Amygdala (tissue), 56 donors: ENCODE measurements at regions not wholly inside any gene's neighbourhood (a gene's known extent, or its start where the extent isn't known, plus 50 kb on each side); places are given as distances from the start of the nearest gene placed in this dataset.
A peak's percentile ranks its signal among the peaks of the same experiment; 100 is the strongest.
"Not testable (repeated sequence)": the region's sequence is repeated elsewhere in the genome, so short reads cannot be mapped to it uniquely, and the experiment has no call there.

Experiments
- DNase-seq, 56 donors: peaks; one replicate each; lab custom pipeline; 2025; lab: John Stamatoyannopoulos, UW

DNA sequence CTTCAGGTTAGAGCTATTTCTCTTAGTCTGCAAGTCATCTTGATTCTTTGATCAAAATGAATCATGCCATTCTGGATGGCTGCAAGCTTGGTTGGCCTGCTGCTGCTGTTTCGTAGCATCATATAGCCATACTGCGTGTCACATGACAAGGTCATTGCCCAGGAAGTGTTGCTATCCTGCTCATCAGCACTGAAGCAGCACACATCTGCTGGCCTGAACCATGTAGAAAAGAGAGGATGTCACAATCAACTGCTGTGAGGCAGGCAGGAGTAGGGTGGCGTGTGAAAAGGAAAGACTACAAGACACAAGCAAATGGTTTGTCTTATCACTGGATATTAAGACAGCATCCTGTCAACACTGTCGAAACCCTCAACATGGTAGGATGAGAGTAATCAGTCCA is 376.7 kb upstream of the RORB start:
- DNase-seq, result no peak

DNA sequence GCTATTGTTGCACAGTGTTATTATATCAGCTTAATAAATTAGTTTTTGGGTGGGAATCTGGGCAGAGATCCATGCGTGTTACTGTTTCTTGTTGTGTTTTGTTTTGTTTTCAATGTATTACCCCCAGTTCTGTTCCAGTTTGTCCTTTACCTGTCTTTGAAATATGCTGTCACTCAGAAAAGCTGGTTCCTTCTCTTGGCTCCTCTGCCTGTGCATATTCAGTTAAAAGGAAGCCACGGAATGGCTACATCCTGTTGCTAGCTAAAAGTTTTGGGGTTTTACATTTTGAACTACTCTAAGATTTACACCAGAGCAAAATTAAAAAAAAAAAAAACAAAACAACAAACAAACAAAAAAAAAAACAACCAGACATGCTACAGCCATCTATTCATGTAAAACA is 374.9 kb upstream of the RORB start:
- DNase-seq, result no peak

DNA sequence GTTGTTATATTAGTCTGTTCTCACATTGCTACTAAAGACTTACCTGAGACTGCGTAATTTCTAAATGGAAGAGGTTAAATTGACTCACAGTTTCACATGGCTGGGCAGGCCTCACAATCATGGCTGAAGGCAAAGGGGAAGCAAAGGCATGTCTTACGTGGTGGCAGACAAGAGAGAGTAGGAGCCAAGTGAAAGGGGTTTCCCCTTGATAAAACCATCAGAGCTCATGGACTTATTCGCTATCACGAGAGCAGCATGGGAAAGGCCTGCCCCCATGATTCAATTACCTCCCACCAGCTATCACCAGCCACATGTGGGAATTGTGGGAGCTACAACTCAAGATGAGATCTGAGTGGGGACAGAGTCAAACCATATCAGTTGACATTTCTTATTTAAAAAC is 374.5 kb upstream of the RORB start:
- DNase-seq, result no peak

DNA sequence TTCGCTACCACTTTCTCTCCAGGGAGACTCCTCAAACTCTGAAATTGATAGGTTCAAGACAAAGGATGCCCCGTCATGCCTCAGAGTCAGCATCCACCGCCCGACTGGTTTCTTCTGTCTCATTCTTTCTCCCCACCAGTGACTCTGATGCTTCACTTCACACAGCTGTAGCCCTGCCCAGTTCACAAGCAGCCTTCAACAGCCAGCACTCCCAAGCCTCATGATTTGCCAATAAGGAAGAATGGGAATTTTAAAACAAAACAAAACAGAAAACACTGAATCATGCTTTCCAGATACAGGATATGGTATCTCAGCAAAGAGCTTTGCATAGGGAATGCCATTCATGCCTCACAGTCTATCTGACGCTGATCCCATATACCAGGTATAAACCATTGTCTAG is 371.2 kb upstream of the RORB start:
- DNase-seq, result peak in 1 of 56 donors; percentile 0

DNA sequence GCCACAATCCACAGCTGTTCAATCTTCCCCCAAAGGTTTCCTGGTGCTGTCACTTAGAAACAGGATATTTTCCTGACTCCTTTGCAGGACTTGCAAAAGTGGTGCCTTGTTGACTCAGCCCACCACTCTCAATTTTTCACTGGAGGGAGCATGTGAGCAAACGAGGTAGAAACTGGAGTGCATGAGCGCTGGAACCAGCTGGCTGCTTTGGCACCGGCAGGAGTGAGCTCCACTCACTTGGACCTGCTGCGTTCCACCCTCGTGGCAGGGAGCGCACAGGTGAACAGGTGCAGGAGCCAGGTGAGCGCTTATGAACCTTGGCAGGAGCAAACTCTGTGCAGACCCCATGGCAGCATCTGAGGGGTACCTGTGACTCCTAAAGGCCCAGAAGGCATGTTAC is 364.1 kb upstream of the RORB start:
- no peak for DNase-seq

DNA sequence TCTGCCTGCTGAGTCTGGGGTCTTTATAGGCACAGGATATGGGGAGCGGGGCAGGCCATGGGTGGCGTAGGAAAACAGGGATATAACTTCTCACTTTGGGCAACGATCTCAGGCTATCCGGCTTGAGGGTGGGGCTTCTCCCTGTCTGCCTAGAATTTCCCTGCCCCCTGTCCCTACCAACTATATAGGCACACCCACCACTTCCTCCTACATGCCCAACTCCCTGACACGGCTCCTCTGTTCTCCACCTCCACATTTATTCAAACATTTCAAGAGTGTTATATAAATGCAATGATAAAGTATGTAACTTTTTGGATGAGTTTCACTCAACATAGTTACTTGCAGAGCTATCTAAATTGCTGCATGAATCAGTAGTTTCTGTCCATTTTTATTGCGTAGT is 363.2 kb upstream of the RORB start:
- DNase-seq, result no peak

DNA sequence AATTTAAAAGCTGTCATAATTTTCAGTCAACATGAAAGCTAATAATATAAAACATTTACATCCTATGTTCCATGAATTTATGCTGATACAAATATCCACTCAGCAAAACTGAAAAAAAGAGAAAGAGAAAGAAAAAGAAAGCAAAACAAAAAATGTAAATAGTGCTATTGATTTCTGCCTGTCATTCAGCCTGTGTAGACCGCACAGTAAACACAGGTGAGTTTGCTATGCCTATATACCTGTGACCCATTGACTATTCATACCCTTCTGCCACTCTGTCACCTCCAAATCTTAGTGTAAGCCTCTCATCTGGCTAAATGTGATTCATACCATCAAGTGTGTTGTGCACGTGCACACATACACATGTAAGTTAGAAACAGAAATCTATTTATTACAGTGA is 359.0 kb upstream of the RORB start:
- DNase-seq, result no peak

DNA sequence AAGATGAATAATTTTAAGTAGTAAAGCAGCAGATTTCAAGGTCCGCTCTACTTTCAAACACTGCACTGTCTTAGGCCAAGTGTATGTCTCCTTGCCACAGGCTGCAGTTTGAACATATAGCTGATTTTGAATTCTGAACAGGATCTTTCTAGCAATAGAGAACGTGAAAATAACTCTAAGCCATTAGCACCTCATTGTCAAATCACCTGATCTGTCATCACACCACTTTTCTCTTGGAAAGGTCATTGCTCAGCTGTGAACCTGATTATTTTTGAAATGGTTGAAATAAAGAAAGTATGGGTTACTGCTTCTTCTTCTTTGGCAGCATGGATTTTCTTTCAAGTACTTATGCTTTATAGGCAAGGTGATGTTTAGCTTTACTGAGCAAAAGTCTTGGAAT is 357.0 kb upstream of the RORB start:
- no peak for DNase-seq

DNA sequence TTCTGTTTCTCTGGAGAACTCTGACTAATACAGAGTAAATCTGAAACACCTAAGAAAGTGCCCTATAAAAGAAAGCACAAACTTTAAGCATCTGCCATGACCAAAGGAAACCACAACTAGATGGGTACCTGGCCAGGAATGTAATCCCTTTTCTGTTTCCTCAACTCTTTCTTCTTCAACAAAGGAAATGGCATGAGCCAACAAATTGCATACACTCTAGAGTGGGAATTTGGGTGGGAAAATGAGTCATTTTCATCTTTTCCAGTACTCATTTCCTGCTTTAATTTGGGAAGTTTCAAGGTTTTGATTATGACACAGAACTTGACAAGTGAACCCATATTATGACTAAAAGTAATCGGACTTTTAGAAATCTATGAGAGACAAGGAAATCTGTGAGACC is 349.2 kb upstream of the RORB start:
- DNase-seq, result no peak

DNA sequence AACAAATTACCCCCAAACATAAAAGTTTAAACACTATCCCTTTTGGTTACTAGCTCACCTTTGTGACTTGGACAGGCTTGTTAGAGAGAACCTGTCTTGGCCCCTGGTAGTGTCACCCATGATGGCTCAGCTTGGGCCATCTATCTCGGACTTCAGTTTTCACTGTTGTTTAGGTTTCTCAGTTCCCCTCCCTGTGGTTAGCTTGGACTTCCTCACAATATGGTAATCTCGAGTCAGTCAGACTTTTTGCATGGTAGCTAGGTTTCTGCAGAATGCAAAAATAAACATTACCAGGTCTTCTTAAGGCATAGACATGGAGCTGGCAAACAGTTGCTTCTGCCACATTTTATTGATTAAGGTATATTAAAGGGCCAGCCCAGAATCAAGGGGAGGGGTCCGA is 324.3 kb upstream of the RORB start:
- DNase-seq, result no peak

DNA sequence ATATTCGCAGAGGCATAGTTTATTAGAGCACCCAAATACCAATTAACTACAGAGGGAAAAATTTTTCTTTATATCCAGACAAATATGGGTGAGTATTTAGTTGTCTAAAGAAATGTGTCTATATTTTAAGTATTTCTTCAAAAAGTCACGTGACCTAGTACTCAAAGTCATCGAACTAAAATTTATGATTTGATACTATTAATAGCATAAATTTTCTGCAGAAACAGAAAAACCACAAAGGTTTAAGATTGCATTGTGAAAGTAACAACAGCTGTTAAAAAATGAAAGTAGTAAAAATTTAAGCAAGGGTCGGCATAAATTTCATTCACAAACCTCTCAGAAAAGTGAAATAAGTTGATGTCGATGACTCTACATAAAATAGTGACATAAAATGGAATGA is 323.9 kb upstream of the RORB start:
- DNase-seq, result no peak

DNA sequence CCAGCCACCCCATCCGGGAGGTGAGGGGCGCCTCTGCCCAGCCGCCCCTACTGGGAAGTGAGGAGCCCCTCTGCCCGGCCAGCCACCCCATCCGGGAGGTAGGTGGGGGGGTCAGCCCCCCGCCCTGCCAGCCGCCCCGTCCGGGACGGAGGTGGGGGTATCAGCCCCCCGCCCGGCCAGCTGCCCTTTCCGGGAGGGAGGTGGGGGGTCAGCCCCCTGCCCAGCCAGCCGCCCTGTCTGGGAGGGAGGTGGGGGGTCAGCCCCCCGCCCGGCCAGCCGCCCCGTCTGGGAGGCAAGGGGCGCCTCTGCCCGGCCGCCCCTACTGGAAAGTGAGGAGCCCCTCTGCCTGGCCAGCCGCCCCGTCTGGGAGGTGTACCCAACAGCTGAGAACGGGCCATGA is 299.4 kb upstream of the RORB start:
- DNase-seq, result not testable (repeated sequence)

DNA sequence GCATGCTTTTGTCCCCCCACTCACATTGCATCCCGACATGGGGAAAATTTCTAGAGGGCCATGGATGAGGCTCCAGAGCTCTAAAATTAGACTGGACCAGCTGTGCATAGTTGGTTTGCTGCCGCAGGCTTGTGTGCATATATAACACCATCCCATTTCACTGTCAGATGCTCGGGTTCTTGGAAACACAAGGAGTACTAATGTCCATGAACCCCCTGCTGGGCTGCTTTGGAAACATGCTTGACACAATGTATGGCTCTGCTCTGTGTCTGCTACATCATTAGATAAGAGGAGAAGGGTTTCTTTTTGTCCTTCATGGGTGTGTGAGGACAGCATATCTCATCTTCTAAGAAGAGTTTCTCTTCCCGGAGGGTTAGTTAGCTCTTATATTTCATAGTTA is 292.1 kb upstream of the RORB start:
- DNase-seq, result no peak

DNA sequence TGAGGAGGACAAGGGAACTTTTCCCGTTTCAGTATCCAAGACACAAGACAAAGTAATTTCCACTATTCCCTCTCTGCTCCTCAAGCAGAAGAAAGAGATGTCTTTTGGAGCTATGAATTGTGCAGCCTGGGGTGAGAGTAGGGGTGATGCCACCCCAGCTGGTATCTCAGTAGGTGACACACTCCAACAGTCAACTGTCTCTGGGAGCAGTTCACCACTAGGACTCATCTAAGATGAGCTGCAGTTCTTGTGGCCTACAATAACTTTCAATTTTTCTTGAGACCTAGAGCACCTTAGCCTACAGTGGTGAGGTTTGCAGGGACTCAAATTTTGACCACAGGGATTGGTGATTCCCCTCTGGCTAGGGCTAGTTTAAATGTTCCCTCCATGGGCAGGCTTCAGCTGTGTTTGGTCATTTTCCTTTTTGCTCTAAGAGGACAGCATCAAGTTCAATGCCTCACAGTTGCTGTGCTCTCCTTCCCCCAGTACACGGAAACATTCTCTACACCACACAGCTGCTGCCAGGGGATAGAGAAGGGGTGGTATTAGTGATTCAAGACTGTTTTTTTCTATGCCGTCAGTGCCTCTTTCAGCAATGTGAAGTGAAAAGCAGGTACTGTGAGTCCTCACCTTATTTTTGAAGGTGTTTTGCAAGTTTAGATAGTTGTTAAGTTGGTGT is 278.6 kb upstream of the RORB start:
- DNase-seq, result no peak

DNA sequence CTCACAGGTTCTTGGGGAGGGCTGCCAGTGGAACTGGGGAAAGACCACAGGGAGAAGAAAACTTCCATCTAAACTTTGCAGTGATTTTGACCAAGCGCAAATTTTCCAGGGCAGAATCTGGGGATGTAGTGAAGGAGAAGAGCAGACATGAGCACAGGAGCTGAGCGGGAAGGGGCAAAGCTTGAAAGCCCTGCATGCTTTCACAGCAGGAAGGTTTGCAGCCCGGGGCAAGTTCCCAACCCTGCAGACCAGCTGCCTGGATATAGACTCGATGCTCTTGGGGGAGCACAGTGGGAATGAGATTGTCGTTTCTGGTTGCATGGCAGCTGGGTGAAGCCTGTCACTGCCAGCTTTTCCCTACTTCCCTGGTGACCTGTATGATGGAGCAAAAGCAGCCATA is 276.8 kb upstream of the RORB start:
- DNase-seq, result no peak

DNA sequence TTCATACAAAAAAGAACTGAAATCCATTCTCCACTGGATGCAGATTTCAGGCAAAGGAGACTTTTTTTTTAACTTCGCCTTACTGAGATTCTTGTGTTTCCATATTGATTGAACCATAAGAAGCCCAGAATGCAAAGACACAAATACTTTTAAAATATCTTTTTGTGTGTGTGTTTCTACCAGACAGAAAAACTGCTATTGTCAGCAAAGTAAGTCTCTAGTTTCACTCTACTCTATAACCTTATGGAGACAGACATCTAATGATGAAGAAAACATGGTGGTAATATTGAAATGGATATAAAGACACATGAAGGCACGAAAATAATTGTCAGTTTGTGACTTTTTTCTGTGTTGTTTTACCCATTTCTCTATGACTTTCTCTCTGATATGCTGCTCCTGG is 260.3 kb upstream of the RORB start:
- no peak for DNase-seq

DNA sequence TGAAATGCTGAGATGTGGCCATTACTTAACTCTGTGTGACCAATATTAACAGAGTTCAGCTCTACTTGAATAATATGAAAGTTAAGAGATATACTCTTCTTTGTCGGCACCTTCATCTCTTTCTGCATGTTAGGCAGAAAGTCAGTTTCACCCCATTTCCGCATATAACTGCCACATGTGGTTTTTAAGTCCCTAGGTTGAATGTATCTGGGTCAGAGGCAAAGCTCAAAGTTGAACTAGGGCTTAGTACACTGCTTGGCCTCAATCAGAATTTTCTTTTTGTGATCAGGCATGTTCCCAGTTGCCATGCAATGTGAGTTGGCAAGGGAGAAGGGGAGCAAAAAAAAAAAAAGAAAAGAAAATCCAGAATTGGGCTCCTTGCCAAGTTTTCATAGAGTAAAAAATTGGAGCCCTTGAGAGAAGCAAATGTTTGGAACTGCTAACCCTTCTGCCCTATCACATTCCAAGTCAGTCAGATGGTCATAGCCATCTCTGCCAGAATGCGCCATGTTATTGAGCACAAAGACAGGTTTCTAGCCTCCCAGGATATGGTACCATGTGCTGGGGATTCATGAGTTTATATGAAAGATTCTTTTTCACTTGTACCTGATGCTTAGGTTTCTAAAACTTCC is 251.2 kb upstream of the RORB start:
- no peak for DNase-seq

DNA sequence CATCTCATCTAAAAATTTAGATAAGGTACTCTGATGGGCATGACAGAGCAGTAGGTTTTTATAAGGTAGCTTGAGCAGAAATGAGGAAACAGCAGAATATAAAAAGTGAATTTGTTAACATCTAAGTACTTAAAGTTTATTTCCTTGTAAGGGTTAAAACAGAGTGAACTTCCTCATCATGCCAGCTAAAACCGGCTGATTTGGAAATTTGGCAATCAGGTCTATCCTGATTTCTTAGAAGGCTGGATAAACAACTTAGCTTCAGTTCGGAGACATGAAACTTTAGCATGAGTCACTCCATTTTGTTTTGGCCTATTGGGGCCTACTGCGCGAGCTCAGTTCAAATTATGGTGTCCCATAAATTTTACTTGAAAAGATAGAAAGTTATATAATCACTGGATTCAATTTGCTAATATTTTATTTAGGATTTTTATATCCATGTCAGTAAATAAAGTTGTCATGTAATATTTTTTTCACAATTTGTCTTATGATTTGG is 241.6 kb upstream of the RORB start:
- no peak for DNase-seq

DNA sequence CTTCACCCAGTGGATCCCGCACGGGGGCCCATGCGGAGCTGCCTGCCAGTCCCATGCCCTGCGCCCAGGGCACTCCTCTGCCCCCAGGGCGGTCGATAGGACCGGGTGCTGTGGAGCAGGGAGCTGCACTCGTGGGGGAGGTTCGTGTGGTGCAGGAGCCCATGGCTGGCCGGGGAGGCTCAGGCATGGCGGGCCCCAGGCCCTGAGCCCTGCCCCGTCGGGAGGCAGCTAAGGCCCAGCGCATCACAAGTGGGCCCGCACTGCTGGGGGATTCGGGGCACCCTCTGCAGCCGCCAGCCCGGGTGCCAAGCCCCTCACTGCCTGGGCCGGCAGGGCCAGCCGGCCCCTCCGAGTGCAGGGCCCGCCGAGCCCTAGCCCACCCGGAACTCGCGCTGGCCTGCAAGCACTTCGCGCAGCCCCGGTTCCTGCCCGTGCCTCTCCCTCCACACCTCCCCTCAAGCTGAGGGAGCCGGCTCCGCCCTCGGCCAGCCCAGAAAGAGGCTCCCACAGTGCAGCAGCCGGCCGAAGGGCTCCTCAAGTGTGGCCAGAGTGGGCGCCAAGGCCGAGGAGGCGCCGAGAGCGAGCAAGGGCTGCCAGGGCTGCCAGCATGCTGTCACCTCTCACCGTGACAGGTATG is 221.1 kb upstream of the RORB start:
- DNase-seq, result no peak

DNA sequence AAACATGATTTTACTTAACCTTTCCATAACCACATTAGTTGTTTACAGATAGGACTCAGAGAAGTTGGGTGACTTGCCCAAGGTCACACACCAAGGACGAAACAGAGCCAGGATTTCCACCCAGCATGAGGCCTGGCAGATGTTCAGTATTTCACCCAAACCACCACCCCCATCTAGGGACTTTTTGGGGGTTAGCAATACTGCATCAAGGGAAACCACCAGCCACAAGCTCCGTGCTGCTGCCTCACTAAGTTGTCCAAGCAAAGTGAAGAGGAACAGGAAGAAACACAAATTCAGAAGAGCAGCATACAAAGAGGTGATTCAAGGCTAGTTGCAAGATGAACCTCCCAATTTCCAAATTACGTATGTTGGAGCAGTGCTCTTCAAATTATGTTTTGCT is 219.6 kb upstream of the RORB start:
- DNase-seq, result no peak

DNA sequence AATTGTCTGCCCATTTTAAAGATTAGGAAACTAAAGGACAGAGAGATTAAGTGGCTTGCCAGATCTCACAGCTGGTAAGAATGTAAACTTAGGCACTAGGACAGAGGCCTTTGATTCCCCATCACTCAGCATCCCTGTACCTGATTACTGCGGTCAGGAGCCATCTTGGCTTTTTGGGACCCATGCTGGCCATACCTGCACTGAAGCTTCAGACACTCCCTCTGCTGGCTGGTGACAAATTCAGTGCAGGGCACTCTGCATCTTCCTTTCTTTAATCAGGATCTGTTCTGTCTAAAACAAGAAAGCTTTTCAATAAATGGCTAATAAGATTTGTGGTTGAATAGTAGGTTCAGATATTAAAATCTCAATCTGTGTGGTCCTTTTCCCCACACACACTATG is 215.5 kb upstream of the RORB start:
- no peak for DNase-seq
